HepG2 (cell line): ENCODE measurements at regions not wholly inside any gene's neighbourhood (a gene's known extent, or its start where the extent isn't known, plus 50 kb on each side); places are given as distances from the start of the nearest gene placed in this dataset.

Source experiments
- CBFB ChIP-seq: sonication (generic); formaldehyde crosslinking; IDR thresholded peaks from 2 replicates; pipeline ENCODE4 v1.4.0; 2020; ENCODE audit warnings: missing genetic modification reagents
- ETV6 ChIP-seq: sonication (generic); formaldehyde crosslinking; conservative IDR thresholded peaks from 2 replicates; pipeline ENCODE4 v1.4.0; 2020; ENCODE audit warnings: missing genetic modification reagents
- FOXK1 ChIP-seq: sonication (generic); formaldehyde crosslinking; IDR thresholded peaks from 2 replicates; pipeline ENCODE4 v1.4.0; 2020; ENCODE audit warnings: low read depth, missing genetic modification reagents, borderline replicate concordance
- HMG20A ChIP-seq: IDR thresholded peaks from 2 replicates; pipeline ENCODE4 v1.6.1; 2016; ENCODE audit warnings: borderline replicate concordance
- MATR3 ChIP-seq: sonication (generic); formaldehyde crosslinking; IDR thresholded peaks from 2 replicates; pipeline ENCODE4 v1.4.0; 2020; ENCODE audit warnings: missing genetic modification reagents
- NFYB ChIP-seq: sonication (generic); formaldehyde crosslinking; IDR thresholded peaks from 2 replicates; pipeline ENCODE4 v1.4.0; 2020; ENCODE audit warnings: missing genetic modification reagents
- RFX1 ChIP-seq: fragments of 450-650 bp; IDR thresholded peaks from 2 replicates; pipeline ENCODE4 v1.6.1; 2017
- TMF1 ChIP-seq: sonication (generic); formaldehyde crosslinking; IDR thresholded peaks from 2 replicates; pipeline ENCODE4 v1.8.1; 2022; ENCODE audit warnings: low read depth, missing genetic modification reagents
- ZFP82 ChIP-seq: sonication (generic); formaldehyde crosslinking; IDR thresholded peaks from 2 replicates; pipeline ENCODE4 v1.5.1; 2020; ENCODE audit warnings: mild to moderate bottlenecking, missing genetic modification reagents, borderline replicate concordance
- ZNF121 ChIP-seq: sonication (generic); formaldehyde crosslinking; IDR thresholded peaks from 2 replicates; pipeline ENCODE4 v1.5.0; 2020; ENCODE audit warnings: mild to moderate bottlenecking, missing genetic modification reagents
- ZNF30 ChIP-seq: sonication (generic); formaldehyde crosslinking; IDR thresholded peaks from 2 replicates; pipeline ENCODE4 v1.5.0; 2020; ENCODE audit warnings: mild to moderate bottlenecking, missing genetic modification reagents
- ZNF468 ChIP-seq: sonication (generic); formaldehyde crosslinking; IDR thresholded peaks from 2 replicates; pipeline ENCODE4 v1.8.0; 2022; ENCODE audit warnings: mild to moderate bottlenecking, moderate library complexity, missing genetic modification reagents
- TF ChIP-seq, protein P1 (sequence below): sonication (generic); formaldehyde crosslinking; IDR thresholded peaks from 2 replicates; pipeline ENCODE4 v1.9.0; 2021; ENCODE audit warnings: missing genetic modification reagents, borderline replicate concordance
- TF ChIP-seq, protein P2 (sequence below): sonication (generic); formaldehyde crosslinking; IDR thresholded peaks from 2 replicates; pipeline ENCODE4 v1.5.0; 2020; ENCODE audit warnings: mild to moderate bottlenecking, missing genetic modification reagents, borderline replicate concordance
- TF ChIP-seq, protein P3 (sequence below): sonication (generic); formaldehyde crosslinking; conservative IDR thresholded peaks from 2 replicates; pipeline ENCODE4 v1.8.0; 2022; ENCODE audit warnings: mild to moderate bottlenecking, moderate library complexity, missing genetic modification reagents
- TF ChIP-seq, protein P4 (sequence below): fragments of 450-650 bp; IDR thresholded peaks from 2 replicates; pipeline ENCODE4 v1.6.1; 2017
- TF ChIP-seq, protein P5 (sequence below): sonication (generic); formaldehyde crosslinking; IDR thresholded peaks from 2 replicates; pipeline ENCODE4 v1.8.1; 2023; ENCODE audit warnings: mild to moderate bottlenecking, missing genetic modification reagents, borderline replicate concordance
- TF ChIP-seq, protein P6 (sequence below): sonication (generic); formaldehyde crosslinking; IDR thresholded peaks from 2 replicates; pipeline ENCODE4 v1.9.0; 2021; ENCODE audit warnings: missing genetic modification reagents, borderline replicate concordance
- TF ChIP-seq, protein P7 (sequence below): sonication (generic); formaldehyde crosslinking; IDR thresholded peaks from 2 replicates; pipeline ENCODE4 v1.5.0; 2020; ENCODE audit warnings: missing genetic modification reagents, mild to moderate bottlenecking, borderline replicate concordance

DNA sequence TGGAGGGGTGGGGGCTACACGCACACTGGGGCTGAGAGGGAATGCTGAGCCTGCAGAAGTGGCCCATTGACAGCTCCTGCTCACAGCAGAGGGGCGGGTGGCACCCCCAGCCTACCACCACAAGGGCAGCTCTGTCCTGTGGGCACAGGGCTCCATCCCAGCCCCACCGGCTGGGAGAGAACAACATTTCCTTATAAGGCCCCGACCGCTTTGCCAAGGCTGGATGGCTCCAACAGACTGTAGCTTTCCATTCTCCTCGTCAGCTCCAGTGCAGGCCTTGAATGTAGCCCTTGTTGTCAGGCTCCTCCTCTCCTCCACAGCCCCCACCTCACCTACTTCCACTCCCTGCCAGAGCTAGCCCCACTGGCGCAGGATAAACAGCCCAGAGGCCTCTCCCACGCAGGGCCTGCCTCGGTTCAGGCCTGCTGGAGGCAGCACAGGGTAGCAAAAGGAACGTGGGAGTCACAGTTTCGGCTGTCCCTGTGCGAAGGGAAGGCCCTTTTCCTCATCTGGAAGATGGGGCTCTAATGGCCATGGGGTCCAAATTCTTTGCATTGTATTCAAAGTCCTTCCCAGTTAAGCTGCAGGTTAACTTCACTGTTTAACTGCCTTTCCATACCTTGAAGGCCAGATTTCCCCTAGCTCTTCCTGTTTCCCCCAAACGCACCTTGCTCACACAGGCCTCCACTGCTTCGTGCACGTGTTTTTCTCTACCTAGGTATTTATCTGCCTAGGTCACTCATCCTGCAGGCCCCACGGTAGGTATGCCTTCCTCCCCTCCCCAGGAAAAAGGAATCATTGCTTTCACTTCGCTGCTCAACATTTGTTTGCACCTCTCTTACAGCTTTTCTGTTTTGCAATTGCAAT is 101.6 kb upstream of the LPP start (continued):
- TF ChIP-seq, protein P1, sequence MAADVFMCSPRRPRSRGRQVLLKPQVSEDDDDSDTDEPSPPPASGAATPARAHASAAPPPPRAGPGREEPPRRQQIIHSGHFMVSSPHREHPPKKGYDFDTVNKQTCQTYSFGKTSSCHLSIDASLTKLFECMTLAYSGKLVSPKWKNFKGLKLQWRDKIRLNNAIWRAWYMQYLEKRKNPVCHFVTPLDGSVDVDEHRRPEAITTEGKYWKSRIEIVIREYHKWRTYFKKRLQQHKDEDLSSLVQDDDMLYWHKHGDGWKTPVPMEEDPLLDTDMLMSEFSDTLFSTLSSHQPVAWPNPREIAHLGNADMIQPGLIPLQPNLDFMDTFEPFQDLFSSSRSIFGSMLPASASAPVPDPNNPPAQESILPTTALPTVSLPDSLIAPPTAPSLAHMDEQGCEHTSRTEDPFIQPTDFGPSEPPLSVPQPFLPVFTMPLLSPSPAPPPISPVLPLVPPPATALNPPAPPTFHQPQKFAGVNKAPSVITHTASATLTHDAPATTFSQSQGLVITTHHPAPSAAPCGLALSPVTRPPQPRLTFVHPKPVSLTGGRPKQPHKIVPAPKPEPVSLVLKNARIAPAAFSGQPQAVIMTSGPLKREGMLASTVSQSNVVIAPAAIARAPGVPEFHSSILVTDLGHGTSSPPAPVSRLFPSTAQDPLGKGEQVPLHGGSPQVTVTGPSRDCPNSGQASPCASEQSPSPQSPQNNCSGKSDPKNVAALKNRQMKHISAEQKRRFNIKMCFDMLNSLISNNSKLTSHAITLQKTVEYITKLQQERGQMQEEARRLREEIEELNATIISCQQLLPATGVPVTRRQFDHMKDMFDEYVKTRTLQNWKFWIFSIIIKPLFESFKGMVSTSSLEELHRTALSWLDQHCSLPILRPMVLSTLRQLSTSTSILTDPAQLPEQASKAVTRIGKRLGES (CRISPR knock-in tag) = no peak
- TF ChIP-seq FOXK1 (CRISPR knock-in tag) = peak; percentile 66; the same call in 1 of the 2 replicates
- TF ChIP-seq, protein P2, sequence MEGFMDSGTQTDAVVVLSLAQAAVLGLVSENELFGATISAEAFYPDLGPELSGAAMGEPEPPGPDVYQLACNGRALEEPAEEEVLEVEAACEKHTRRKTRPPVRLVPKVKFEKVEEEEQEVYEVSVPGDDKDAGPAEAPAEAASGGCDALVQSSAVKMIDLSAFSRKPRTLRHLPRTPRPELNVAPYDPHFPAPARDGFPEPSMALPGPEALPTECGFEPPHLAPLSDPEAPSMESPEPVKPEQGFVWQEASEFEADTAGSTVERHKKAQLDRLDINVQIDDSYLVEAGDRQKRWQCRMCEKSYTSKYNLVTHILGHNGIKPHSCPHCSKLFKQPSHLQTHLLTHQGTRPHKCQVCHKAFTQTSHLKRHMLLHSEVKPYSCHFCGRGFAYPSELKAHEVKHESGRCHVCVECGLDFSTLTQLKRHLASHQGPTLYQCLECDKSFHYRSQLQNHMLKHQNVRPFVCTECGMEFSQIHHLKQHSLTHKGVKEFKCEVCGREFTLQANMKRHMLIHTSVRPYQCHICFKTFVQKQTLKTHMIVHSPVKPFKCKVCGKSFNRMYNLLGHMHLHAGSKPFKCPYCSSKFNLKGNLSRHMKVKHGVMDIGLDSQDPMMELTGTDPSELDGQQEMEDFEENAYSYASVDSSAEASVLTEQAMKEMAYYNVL (CRISPR knock-in tag) = peak; percentile 32; the same call in 1 of the 2 replicates
- TF ChIP-seq, protein P3, sequence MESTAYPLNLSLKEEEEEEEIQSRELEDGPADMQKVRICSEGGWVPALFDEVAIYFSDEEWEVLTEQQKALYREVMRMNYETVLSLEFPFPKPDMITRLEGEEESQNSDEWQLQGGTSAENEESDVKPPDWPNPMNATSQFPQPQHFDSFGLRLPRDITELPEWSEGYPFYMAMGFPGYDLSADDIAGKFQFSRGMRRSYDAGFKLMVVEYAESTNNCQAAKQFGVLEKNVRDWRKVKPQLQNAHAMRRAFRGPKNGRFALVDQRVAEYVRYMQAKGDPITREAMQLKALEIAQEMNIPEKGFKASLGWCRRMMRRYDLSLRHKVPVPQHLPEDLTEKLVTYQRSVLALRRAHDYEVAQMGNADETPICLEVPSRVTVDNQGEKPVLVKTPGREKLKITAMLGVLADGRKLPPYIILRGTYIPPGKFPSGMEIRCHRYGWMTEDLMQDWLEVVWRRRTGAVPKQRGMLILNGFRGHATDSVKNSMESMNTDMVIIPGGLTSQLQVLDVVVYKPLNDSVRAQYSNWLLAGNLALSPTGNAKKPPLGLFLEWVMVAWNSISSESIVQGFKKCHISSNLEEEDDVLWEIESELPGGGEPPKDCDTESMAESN (CRISPR knock-in tag) = no peak
- no peak for TF ChIP-seq ZFP82 (CRISPR knock-in tag)
- 0 out of 2 replicates have a peak, but pooled peaks have one; percentile 50 for TF ChIP-seq ZNF30 (CRISPR knock-in tag)
- no peak for TF ChIP-seq MATR3
- no peak for TF ChIP-seq ETV6 (CRISPR knock-in tag)
- TF ChIP-seq CBFB = no peak
- no peak for TF ChIP-seq NFYB (CRISPR knock-in tag)
- TF ChIP-seq, protein P4, sequence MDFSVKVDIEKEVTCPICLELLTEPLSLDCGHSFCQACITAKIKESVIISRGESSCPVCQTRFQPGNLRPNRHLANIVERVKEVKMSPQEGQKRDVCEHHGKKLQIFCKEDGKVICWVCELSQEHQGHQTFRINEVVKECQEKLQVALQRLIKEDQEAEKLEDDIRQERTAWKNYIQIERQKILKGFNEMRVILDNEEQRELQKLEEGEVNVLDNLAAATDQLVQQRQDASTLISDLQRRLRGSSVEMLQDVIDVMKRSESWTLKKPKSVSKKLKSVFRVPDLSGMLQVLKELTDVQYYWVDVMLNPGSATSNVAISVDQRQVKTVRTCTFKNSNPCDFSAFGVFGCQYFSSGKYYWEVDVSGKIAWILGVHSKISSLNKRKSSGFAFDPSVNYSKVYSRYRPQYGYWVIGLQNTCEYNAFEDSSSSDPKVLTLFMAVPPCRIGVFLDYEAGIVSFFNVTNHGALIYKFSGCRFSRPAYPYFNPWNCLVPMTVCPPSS = no peak
- no peak for TF ChIP-seq ZNF468 (CRISPR knock-in tag)
- TF ChIP-seq ZNF121 (CRISPR knock-in tag) = no peak
- TF ChIP-seq, protein P5, sequence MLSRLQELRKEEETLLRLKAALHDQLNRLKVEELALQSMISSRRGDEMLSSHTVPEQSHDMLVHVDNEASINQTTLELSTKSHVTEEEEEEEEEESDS (CRISPR knock-in tag) = no peak; the same call in 1 of the 2 replicates
- TF ChIP-seq RFX1 = no peak
- TF ChIP-seq HMG20A (CRISPR knock-in tag) = peak; percentile 41; the same call in 1 of the 2 replicates
- TF ChIP-seq TMF1 (CRISPR knock-in tag) = 0 out of 2 replicates have a peak, but pooled peaks have one; percentile 30
- TF ChIP-seq, protein P6, sequence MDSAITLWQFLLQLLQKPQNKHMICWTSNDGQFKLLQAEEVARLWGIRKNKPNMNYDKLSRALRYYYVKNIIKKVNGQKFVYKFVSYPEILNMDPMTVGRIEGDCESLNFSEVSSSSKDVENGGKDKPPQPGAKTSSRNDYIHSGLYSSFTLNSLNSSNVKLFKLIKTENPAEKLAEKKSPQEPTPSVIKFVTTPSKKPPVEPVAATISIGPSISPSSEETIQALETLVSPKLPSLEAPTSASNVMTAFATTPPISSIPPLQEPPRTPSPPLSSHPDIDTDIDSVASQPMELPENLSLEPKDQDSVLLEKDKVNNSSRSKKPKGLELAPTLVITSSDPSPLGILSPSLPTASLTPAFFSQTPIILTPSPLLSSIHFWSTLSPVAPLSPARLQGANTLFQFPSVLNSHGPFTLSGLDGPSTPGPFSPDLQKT (CRISPR knock-in tag) = no peak
- TF ChIP-seq, protein P7, sequence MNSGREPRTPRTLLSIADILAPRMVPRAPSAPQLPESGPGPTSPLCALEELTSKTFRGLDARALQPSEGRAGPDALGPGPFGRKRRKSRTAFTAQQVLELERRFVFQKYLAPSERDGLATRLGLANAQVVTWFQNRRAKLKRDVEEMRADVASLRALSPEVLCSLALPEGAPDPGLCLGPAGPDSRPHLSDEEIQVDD (CRISPR knock-in tag) = no peak
